Sigmoid colon (tissue), 6 donors: ENCODE measurements at regions not wholly inside any gene's neighbourhood (a gene's known extent, or its start where the extent isn't known, plus 50 kb on each side); places are given as distances from the start of the nearest gene placed in this dataset.

Source experiments
- DNase-seq: peaks from one replicate; pipeline ENCODE4 v3.0.0-alpha.2; 2019
- H3K27ac ChIP-seq, 4 donors: fragments of 200-600 bp; sonication (generic); one replicate each; pipeline ENCODE4 v1.5.1; 2016 to 2019; ENCODE audit warnings: mild to moderate bottlenecking in 1 of 4
- H3K27me3 ChIP-seq, 3 donors: fragments of 200-600 bp; sonication (generic); one replicate each; pipeline ENCODE4 v1.5.1; 2019; ENCODE audit warnings: mild to moderate bottlenecking in 1 of 3
- H3K36me3 ChIP-seq, 4 donors: fragments of 200-600 bp; sonication (generic); one replicate each; pipeline ENCODE4 v1.5.1; 2016 to 2019
- H3K4me1 ChIP-seq, 4 donors: fragments of 200-600 bp; sonication (generic); one replicate each; pipeline ENCODE4 v1.5.1; 2017 to 2019
- H3K4me3 ChIP-seq, 4 donors: fragments of 200-600 bp; sonication (generic); one replicate each; pipeline ENCODE4 v1.5.1; 2017 to 2019; ENCODE audit warnings: mild to moderate bottlenecking in 2 of 4, moderate library complexity in 1 of 4
- H3K9me3 ChIP-seq, 4 donors: fragments of 200-600 bp in 3 of 4; sonication (generic) in 3 of 4; one replicate each; pipeline versions ENCODE4 v1.5.1 to v1.6.1; 2013 to 2019
- EP300 ChIP-seq, 4 donors: sonication (generic); formaldehyde crosslinking; IDR thresholded peaks; one replicate each; pipeline ENCODE4 v1.6.1; 2017; ENCODE audit warnings: antibody characterized with exemption in 4 of 4
- POLR2A ChIP-seq, 2 donors: fragments of 450-650 bp; IDR thresholded peaks; one replicate each; pipeline ENCODE4 v1.6.1; 2016; ENCODE audit warnings: antibody characterized with exemption in 2 of 2, mild to moderate bottlenecking in 2 of 2, moderate library complexity in 2 of 2
- POLR2AphosphoS5 ChIP-seq, 4 donors: sonication (generic); formaldehyde crosslinking; IDR thresholded peaks; one replicate each; pipeline ENCODE4 v1.6.1; 2017; ENCODE audit warnings: antibody characterized with exemption in 4 of 4
- WGBS, 2 donors: extraction: QIAGEN DNeasy Blood & Tissue Kit; methylation state at CpG; one replicate each; pipeline ENCODE4 v1.1.7; 2013; 5-methylcytosine and 5-hydroxymethylcytosine counted together
- intact Hi-C: fragments of 100-400 bp; cut with DNase I; formaldehyde crosslinking; loops from one replicate; pipeline ENCODE4 v1.15.1; 2023
- TF ChIP-seq, protein P1 (sequence below), 4 experiments: fragments of 450-650 bp in 3 of 4; fragments of 200-600 bp in 1 of 4; IDR thresholded peaks; one replicate each; pipeline ENCODE4 v1.5.1; 2016 to 2019; ENCODE audit warnings: antibody characterized with exemption in 4 of 4, mild to moderate bottlenecking in 3 of 4, moderate library complexity in 2 of 4
- donor health status: healthy with polysubstance abuse.
- donor health status: healthy.

DNA sequence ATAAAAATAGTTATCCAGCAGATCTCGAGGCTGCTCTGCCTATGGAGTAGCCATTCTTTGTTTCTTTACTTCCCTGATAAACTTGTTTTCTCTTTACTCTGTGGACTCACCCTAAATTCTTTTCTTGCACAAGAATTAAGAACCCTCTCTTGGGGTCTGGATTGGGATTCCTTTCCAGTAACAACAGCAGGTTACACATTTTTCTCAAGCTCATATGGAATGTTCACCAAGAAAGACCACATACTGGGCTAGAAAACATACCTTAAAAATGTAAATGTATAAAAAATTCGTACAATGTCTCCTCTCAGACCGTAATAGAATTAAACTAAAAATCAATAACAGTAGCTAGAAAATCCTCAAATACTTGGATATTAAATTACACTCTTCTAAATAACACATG, 299.2 kb downstream of the CNTN3 start:
- Histone ChIP-seq H3K36me3 (no peaks in the 10 kb centered on the region), H3K4me3 (no peak overlapping the region), H3K27ac (no peak overlapping the region), H3K27me3 (no peaks in the 10 kb centered on the region), H3K4me1 (no peaks in the 10 kb centered on the region), H3K9me3 (peaks cover 0 to 3% (median 0%) of the 10 kb centered on the region in 4 donors)
- WGBS, 2 donors = 77 to 89% methylated on average over 3 of the region's 3 CpGs
- no peak for DNase-seq
- no peak for TF ChIP-seq POLR2AphosphoS5 (IDR thresholded peaks at IDR 0.05)
- no peak for TF ChIP-seq POLR2A (IDR thresholded peaks at IDR 0.05)
- TF ChIP-seq, protein P1, sequence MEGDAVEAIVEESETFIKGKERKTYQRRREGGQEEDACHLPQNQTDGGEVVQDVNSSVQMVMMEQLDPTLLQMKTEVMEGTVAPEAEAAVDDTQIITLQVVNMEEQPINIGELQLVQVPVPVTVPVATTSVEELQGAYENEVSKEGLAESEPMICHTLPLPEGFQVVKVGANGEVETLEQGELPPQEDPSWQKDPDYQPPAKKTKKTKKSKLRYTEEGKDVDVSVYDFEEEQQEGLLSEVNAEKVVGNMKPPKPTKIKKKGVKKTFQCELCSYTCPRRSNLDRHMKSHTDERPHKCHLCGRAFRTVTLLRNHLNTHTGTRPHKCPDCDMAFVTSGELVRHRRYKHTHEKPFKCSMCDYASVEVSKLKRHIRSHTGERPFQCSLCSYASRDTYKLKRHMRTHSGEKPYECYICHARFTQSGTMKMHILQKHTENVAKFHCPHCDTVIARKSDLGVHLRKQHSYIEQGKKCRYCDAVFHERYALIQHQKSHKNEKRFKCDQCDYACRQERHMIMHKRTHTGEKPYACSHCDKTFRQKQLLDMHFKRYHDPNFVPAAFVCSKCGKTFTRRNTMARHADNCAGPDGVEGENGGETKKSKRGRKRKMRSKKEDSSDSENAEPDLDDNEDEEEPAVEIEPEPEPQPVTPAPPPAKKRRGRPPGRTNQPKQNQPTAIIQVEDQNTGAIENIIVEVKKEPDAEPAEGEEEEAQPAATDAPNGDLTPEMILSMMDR (IDR thresholded peaks at IDR 0.05) = no peak
- no peak for TF ChIP-seq EP300 (IDR thresholded peaks at IDR 0.05)
- intact Hi-C loops = no loop called here

DNA sequence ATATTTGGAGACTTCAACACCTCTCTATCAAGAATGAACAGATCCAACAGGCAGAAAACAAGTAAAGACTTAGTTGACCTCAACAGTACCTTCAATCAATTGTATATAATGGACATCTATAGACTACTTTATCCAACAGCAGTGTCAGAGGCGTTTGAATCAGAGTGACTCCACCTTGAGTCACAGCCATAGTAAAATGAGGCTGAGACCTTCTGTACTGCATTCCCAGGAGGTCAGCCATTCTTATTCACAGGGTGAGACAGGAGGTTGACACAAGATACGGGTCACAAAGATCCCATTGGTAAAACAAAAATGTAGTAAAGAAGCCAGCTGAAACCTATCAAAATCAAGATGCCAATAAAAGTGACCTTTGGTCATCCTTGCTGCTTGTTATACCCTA, 299.8 kb downstream of the CNTN3 start:
- 77 to 79% methylated on average over 2 of the region's 2 CpGs for WGBS, 2 donors
- no peak for TF ChIP-seq POLR2A (IDR thresholded peaks at IDR 0.05)
- TF ChIP-seq, protein P1 (IDR thresholded peaks at IDR 0.05) = no peak
- no peak for TF ChIP-seq EP300 (IDR thresholded peaks at IDR 0.05)
- TF ChIP-seq POLR2AphosphoS5 (IDR thresholded peaks at IDR 0.05) = no peak
- H3K27me3 ChIP-seq = no peaks in the 10 kb centered on the region

DNA sequence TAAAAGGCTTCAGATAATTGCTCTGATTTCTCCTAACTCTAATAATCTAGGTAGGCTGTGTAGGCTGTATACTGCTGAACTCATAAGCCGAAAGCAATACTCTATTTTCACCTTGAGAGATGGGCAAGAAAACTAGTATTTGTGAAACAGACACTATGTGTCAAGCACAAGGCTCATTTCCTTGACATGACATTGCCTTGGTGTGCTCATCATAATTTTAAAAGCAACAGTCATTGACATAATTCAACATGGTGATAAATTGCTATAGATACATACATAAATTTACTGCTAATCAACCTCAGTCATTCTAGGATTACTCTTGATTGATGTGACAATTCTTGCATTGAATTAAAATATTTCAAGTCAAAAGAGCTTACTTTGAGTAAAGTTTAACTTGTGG, 304.7 kb downstream of the CNTN3 start:
- intact Hi-C loops = no loop called here
- Histone ChIP-seq H3K27ac (no peak overlapping the region), H3K4me3 (no peak overlapping the region), H3K27me3 (no peaks in the 10 kb centered on the region), H3K9me3 (peaks cover 0 to 3% (median 0%) of the 10 kb centered on the region in 4 donors), H3K36me3 (no peaks in the 10 kb centered on the region), H3K4me1 (no peaks in the 10 kb centered on the region)
- WGBS, 2 donors = 95 to 97% methylated on average over 1 of the region's 1 CpG
- DNase-seq = no peak
- no peak for TF ChIP-seq POLR2A (IDR thresholded peaks at IDR 0.05)
- TF ChIP-seq, protein P1 (IDR thresholded peaks at IDR 0.05) = no peak

More for the DNA sequence above, 299.8 kb downstream of the CNTN3 start:
- Histone ChIP-seq H3K9me3 (peaks cover 0 to 3% (median 0%) of the 10 kb centered on the region in 4 donors), H3K4me3 (no peak overlapping the region), H3K4me1 (no peaks in the 10 kb centered on the region), H3K27ac (no peak overlapping the region), H3K36me3 (no peaks in the 10 kb centered on the region)
- no peak for DNase-seq
- intact Hi-C loops = no loop called here

DNA sequence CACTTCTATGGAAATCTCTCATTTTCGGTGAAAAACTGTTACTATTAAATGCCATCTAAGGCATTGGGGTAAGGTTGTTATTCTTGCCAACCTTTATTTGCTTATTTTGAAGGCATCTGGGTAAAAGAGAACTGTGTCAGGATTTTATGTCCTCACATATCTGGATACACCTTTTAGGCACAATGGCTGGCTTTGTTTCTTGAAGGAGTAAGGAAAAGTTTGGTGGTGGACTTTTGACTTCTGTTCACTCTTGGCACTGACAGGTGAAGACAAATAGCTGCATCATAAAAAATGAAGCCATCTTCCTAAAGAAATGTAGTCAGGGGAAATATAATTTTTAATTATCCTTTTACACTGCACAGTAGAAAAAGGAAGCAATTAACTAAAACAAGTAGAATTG, 310.0 kb downstream of the CNTN3 start:
- Histone ChIP-seq H3K36me3 (no peaks in the 10 kb centered on the region), H3K4me1 (no peaks in the 10 kb centered on the region), H3K27ac (no peak overlapping the region), H3K27me3 (no peaks in the 10 kb centered on the region), H3K9me3 (no peaks in the 10 kb centered on the region), H3K4me3 (no peak overlapping the region)
- intact Hi-C loops = no loop called here
- WGBS, 2 donors = 20 to 72% methylated on average over 1 of the region's 1 CpG
- DNase-seq = no peak
- TF ChIP-seq, protein P1 (IDR thresholded peaks at IDR 0.05) = no peak
- TF ChIP-seq POLR2A (IDR thresholded peaks at IDR 0.05) (no peak), POLR2AphosphoS5 (IDR thresholded peaks at IDR 0.05) (no peak), EP300 (IDR thresholded peaks at IDR 0.05) (no peak)

DNA sequence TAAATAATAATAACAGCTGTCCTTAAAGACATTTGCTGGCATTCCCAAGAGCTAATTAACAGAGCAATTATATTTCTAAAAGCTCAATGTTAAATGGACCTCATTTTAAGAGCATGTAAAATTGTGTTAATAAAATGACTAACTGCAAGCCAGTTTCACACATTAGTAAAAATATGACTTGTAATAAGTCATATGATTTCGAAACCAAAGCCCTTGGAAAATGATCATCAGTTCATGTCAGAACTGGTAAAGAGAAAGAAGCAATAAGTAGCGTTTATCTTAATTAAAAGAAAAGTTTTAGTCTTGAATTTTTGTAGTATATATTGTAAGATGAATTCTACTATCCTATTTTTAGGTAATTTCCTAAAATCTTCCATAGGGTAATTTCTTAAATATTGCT, 310.7 kb downstream of the CNTN3 start:
- no peaks in the 10 kb centered on the region for H3K4me1 ChIP-seq
- H3K9me3 ChIP-seq = no peaks in the 10 kb centered on the region
- no peak overlapping the region for H3K27ac ChIP-seq
- TF ChIP-seq POLR2A (IDR thresholded peaks at IDR 0.05) (no peak), EP300 (IDR thresholded peaks at IDR 0.05) (no peak), POLR2AphosphoS5 (IDR thresholded peaks at IDR 0.05) (no peak)
- TF ChIP-seq, protein P1 (IDR thresholded peaks at IDR 0.05) = no peak
- H3K4me3 ChIP-seq = no peak overlapping the region
- no peaks in the 10 kb centered on the region for H3K36me3 ChIP-seq
- intact Hi-C loops = no loop called here
- DNase-seq = no peak
- no peaks in the 10 kb centered on the region for H3K27me3 ChIP-seq
- WGBS, 2 donors = 84 to 88% methylated on average over 2 of the region's 2 CpGs
